PC-3 (cell line): ENCODE measurements at regions not wholly inside any gene's neighbourhood (a gene's known extent, or its start where the extent isn't known, plus 50 kb on each side); places are given as distances from the start of the nearest gene placed in this dataset.

Experiments
- ATAC-seq: fragments of 200-7000 bp; cut with Tn5 transposase; 2 replicates; pipeline ENCODE4 v1.9.1; 2020; ENCODE audit warnings: mild to moderate bottlenecking, moderate library complexity
- BruUV-seq: library from RNA; stranded (reverse); fragments of 400-500 nt; replicated peaks from 2 replicates; lab custom pipeline; 2021; lab: Mats Ljungman, UMichigan
- CTCF ChIA-PET: fragments of 300-600 bp; sonication (Branson Sonifier 250); formaldehyde crosslinking; loops from one replicate; lab custom pipeline; 2022; ENCODE audit warnings: antibody characterized with exemption; lab: Charles Lee
- POLR2A ChIA-PET: fragments of 300-600 bp; sonication (Branson Sonifier 250); formaldehyde crosslinking; loops from one replicate; lab custom pipeline; 2022; ENCODE audit warnings: antibody characterized with exemption; ENCODE audit not compliant: unreplicated experiment; lab: Charles Lee
- DNase-seq: peaks from one replicate; pipeline ENCODE4 v3.0.0-alpha.2; 2015
- H2AFZ ChIP-seq: fragments of 300-600 bp; sonication (generic); 2 replicates; pipeline ENCODE4 v1.6.0; 2016; ENCODE audit warnings: antibody characterized with exemption, low read length
- H3F3A ChIP-seq: fragments of 300-600 bp; sonication (generic); one replicate; pipeline ENCODE4 v1.6.0; 2017; ENCODE audit warnings: antibody characterized with exemption, low read length, control low read depth, mild to moderate bottlenecking; ENCODE audit not compliant: unreplicated experiment
- H3K27ac ChIP-seq: fragments of 300-600 bp; sonication (generic); 2 replicates; pipeline ENCODE4 v1.5.1; 2016; ENCODE audit warnings: mild to moderate bottlenecking, low read length
- H3K27me3 ChIP-seq: fragments of 300-600 bp; sonication (generic); 2 replicates; pipeline ENCODE4 v1.6.1; 2016; ENCODE audit warnings: low read length, mixed read lengths
- H3K36me3 ChIP-seq: fragments of 300-600 bp; sonication (generic); 2 replicates; pipeline ENCODE4 v1.6.1; 2016; ENCODE audit warnings: low read depth, mixed run types, low read length, mixed read lengths
- H3K4me1 ChIP-seq: fragments of 300-600 bp; sonication (generic); 2 replicates; pipeline ENCODE4 v1.5.1; 2016; ENCODE audit warnings: low read length; ENCODE audit not compliant: insufficient read depth
- H3K4me2 ChIP-seq: fragments of 300-600 bp; sonication (generic); 2 replicates; pipeline ENCODE4 v1.6.0; 2016; ENCODE audit warnings: low read length
- H3K4me3 ChIP-seq: fragments of 300-600 bp; sonication (generic); 2 replicates; pipeline ENCODE4 v1.5.1; 2016; ENCODE audit warnings: mild to moderate bottlenecking, low read length, mixed read lengths
- H3K79me2 ChIP-seq: fragments of 300-600 bp; sonication (generic); 2 replicates; pipeline ENCODE4 v1.6.1; 2017; ENCODE audit warnings: low read length, mixed read lengths
- H3K9ac ChIP-seq: fragments of 300-600 bp; sonication (generic); 2 replicates; pipeline ENCODE4 v1.6.0; 2016; ENCODE audit warnings: mild to moderate bottlenecking, low read length
- H3K9me2 ChIP-seq: fragments of 300-600 bp; sonication (generic); replicated peaks from 2 replicates; pipeline ENCODE4 v1.6.1; 2016; ENCODE audit warnings: mixed run types, low read length, mixed read lengths
- H3K9me3 ChIP-seq: fragments of 300-600 bp; sonication (generic); 2 replicates; pipeline ENCODE4 v1.6.1; 2016; ENCODE audit warnings: low read length, mixed read lengths
- H4K20me1 ChIP-seq: fragments of 300-600 bp; sonication (generic); 2 replicates; pipeline ENCODE4 v1.6.1; 2016; ENCODE audit warnings: low read length, mixed read lengths
- CTCF ChIP-seq: fragments of 300-600 bp; sonication (generic); conservative IDR thresholded peaks from 2 replicates; pipeline ENCODE4 v1.5.1; 2017; ENCODE audit warnings: antibody characterized with exemption, low read depth, mild to moderate bottlenecking, low read length
- EZH2 ChIP-seq: fragments of 300-600 bp; sonication (generic); IDR thresholded peaks from one replicate; pipeline ENCODE4 v1.6.1; 2017; ENCODE audit warnings: antibody characterized with exemption, mild to moderate bottlenecking, low read length; ENCODE audit not compliant: unreplicated experiment
- EZH2phosphoT487 ChIP-seq: fragments of 300-600 bp; sonication (generic); IDR thresholded peaks from 2 replicates; pipeline ENCODE4 v1.6.1; 2018; ENCODE audit warnings: mild to moderate bottlenecking, antibody characterized with exemption, low read length, borderline replicate concordance
- intact Hi-C: fragments of 100-400 bp; cut with micrococcal nuclease; formaldehyde crosslinking; loops from 2 replicates; pipeline ENCODE4 v1.9.0; 2023

GRCh38 chr2:7658486-7658885 is 741.3 kb downstream of the RNF144A start:
- ChIA-PET CTCF (no interaction called here), POLR2A (no interaction called here)
- H3K27me3 ChIP-seq, result no peaks in the 10 kb centered on the region
- H3K9me2 ChIP-seq, result no peaks in the 10 kb centered on the region
- H3K4me1 ChIP-seq, result peaks cover 6% of the 10 kb centered on the region; the same call in 1 of the 2 replicates
- H3K4me3 ChIP-seq, result no peak overlapping the region
- H3K27ac ChIP-seq, result no peak overlapping the region
- DNase-seq (no peak), ATAC-seq (no peak)
- no peak overlapping the region for H3K4me2 ChIP-seq
- no peaks in the 10 kb centered on the region for H3F3A ChIP-seq
- no peak overlapping the region for H2AFZ ChIP-seq
- intact Hi-C loops, result no loop called here
- no peaks in the 10 kb centered on the region for H3K9me3 ChIP-seq
- no peaks in the 10 kb centered on the region for H3K36me3 ChIP-seq
- H3K9ac ChIP-seq, result no peak overlapping the region
- TF ChIP-seq EZH2 (no peak), EZH2phosphoT487 (no peak), CTCF (0 out of 2 replicates have a peak, but pooled peaks have one; percentile 9)
- BruUV-seq, result no TSS peak
- no peaks in the 10 kb centered on the region for H4K20me1 ChIP-seq
- H3K79me2 ChIP-seq, result no peaks in the 10 kb centered on the region

- CTCF ChIA-PET, result no interaction called here
- Histone ChIP-seq H4K20me1 (no peaks in the 10 kb centered on the region), H3K4me1 (peaks cover 6% of the 10 kb centered on the region; the same call in 1 of the 2 replicates), H2AFZ (no peak overlapping the region), H3K9me2 (no peaks in the 10 kb centered on the region), H3K27me3 (no peaks in the 10 kb centered on the region), H3K27ac (no peak overlapping the region), H3K9ac (no peak overlapping the region), H3K4me3 (no peak overlapping the region), H3K79me2 (no peaks in the 10 kb centered on the region), H3K36me3 (no peaks in the 10 kb centered on the region), H3K4me2 (no peak overlapping the region), H3K9me3 (no peaks in the 10 kb centered on the region), H3F3A (no peaks in the 10 kb centered on the region)
- intact Hi-C loops, result no loop called here
- TF ChIP-seq EZH2phosphoT487 (no peak), EZH2 (no peak)
- no TSS peak for BruUV-seq
- POLR2A ChIA-PET, result no interaction called here
- ATAC-seq (no peak), DNase-seq (no peak)
Observed at GRCh38 chr2:7660816-7661215, 743.6 kb downstream of the RNF144A start.

GRCh38 chr2:7661502-7661901 is 744.3 kb downstream of the RNF144A start:
- Histone ChIP-seq H3K9me3 (no peaks in the 10 kb centered on the region), H3K27ac (no peak overlapping the region), H3K4me2 (no peak overlapping the region), H3K4me3 (no peak overlapping the region), H4K20me1 (no peaks in the 10 kb centered on the region), H3K79me2 (no peaks in the 10 kb centered on the region), H3K9me2 (no peaks in the 10 kb centered on the region), H3K36me3 (no peaks in the 10 kb centered on the region), H3F3A (no peaks in the 10 kb centered on the region), H3K4me1 (peaks cover 6% of the 10 kb centered on the region; the same call in 1 of the 2 replicates), H3K27me3 (no peaks in the 10 kb centered on the region), H3K9ac (no peak overlapping the region), H2AFZ (no peak overlapping the region)
- ATAC-seq (no peak), DNase-seq (no peak)
- TF ChIP-seq EZH2phosphoT487, result no peak
- TF ChIP-seq CTCF, result no peak
- TF ChIP-seq EZH2, result no peak
- POLR2A ChIA-PET, result no interaction called here
- intact Hi-C loops, result no loop called here
- CTCF ChIA-PET, result no interaction called here
- BruUV-seq, result no TSS peak
